HEK293 (cell line): ENCODE measurements at regions not wholly inside any gene's neighbourhood (a gene's known extent, or its start where the extent isn't known, plus 50 kb on each side); places are given as distances from the start of the nearest gene placed in this dataset.

Experiments
- CTCF ChIA-PET: fragments of 350-600 bp; formaldehyde crosslinking; extraction: SDS; loops from one replicate; lab custom pipeline; 2021; ENCODE audit warnings: antibody characterized with exemption; lab: Yijun Ruan, JAX
- POLR2A ChIA-PET: fragments of 300-600 bp; formaldehyde crosslinking; extraction: SDS; loops from one replicate; lab custom pipeline; 2020; ENCODE audit warnings: antibody characterized with exemption, inconsistent platforms; lab: Yijun Ruan, JAX
- H3K27ac ChIP-seq: fragments of 200-500 bp; sonication (Bioruptor generic); 2 replicates; pipeline ENCODE4 v1.5.1; 2014; ENCODE audit warnings: low read depth, low read length, control low read depth, inconsistent platforms; ENCODE audit errors: extremely low read depth
- H3K36me3 ChIP-seq, 2 experiments: fragments of 200-500 bp in 1 of 2; sonication (Bioruptor generic) in 1 of 2; 1 replicate in 1 of 2; 2 replicates in 1 of 2; pipeline ENCODE4 v1.5.1; 2014 to 2017; ENCODE audit warnings: inconsistent platforms in 2 of 2, low read length in 2 of 2; ENCODE audit not compliant: control insufficient read depth in 2 of 2, insufficient read depth in 1 of 2
- H3K4me1 ChIP-seq: fragments of 200-500 bp; sonication (Bioruptor generic); 2 replicates; pipeline ENCODE4 v1.5.1; 2014; ENCODE audit warnings: mild to moderate bottlenecking, low read length, inconsistent platforms; ENCODE audit not compliant: control insufficient read depth, insufficient read depth
- H3K4me3 ChIP-seq: 2 replicates; pipeline ENCODE4 v1.5.1; 2011; ENCODE audit warnings: low read depth, mild to moderate bottlenecking, control low read depth, low read length, moderate library complexity
- H3K9me3 ChIP-seq: fragments of 200-500 bp; sonication (Bioruptor generic); 2 replicates; pipeline ENCODE4 v1.5.1; 2014; ENCODE audit warnings: low read depth, low read length, inconsistent platforms; ENCODE audit not compliant: control insufficient read depth, insufficient read depth
- GLI2 ChIP-seq: fragments of 450-650 bp; formaldehyde crosslinking; IDR thresholded peaks from 2 replicates; pipeline ENCODE4; 2017; ENCODE audit warnings: missing biosample characterization, missing genetic modification characterization, low read depth, borderline replicate concordance
- KLF10 ChIP-seq: fragments of 450-650 bp; IDR thresholded peaks from 2 replicates; pipeline ENCODE4 v1.5.1; 2018; ENCODE audit warnings: missing biosample characterization, mild to moderate bottlenecking, missing genetic modification characterization
- KLF8 ChIP-seq: fragments of 450-650 bp; formaldehyde crosslinking; IDR thresholded peaks from 2 replicates; pipeline ENCODE4 v1.5.1; 2016; ENCODE audit warnings: missing biosample characterization, missing genetic modification characterization
- MYNN ChIP-seq: fragments of 450-650 bp; formaldehyde crosslinking; IDR thresholded peaks from 2 replicates; pipeline ENCODE4 v1.5.1; 2016; ENCODE audit warnings: missing biosample characterization, missing genetic modification characterization, borderline replicate concordance
- RBAK ChIP-seq: fragments of 450-650 bp; formaldehyde crosslinking; IDR thresholded peaks from 2 replicates; pipeline ENCODE4 v1.5.1; 2016; ENCODE audit warnings: missing biosample characterization, missing genetic modification characterization
- REPIN1 ChIP-seq: fragments of 450-650 bp; formaldehyde crosslinking; IDR thresholded peaks from 2 replicates; pipeline ENCODE4 v1.5.1; 2017; ENCODE audit warnings: missing biosample characterization, missing genetic modification characterization, low read depth
- REST ChIP-seq: fragments of 450-650 bp; formaldehyde crosslinking; IDR thresholded peaks from 2 replicates; pipeline ENCODE4 v1.5.1; 2016; ENCODE audit warnings: missing biosample characterization, missing genetic modification characterization
- SCRT2 ChIP-seq: fragments of 450-650 bp; formaldehyde crosslinking; IDR thresholded peaks from 2 replicates; pipeline ENCODE4 v1.5.1; 2016; ENCODE audit warnings: missing biosample characterization, missing genetic modification characterization
- SP7 ChIP-seq: fragments of 450-650 bp; formaldehyde crosslinking; IDR thresholded peaks from 2 replicates; pipeline ENCODE4 v1.5.1; 2016; ENCODE audit warnings: missing biosample characterization, missing genetic modification characterization
- TCF7L2 ChIP-seq: IDR thresholded peaks from 2 replicates; pipeline ENCODE4 v1.6.1; 2011; ENCODE audit warnings: low read depth, mild to moderate bottlenecking, inconsistent platforms, low read length, moderate library complexity, borderline replicate concordance
- ZFP37 ChIP-seq: fragments of 450-650 bp; formaldehyde crosslinking; IDR thresholded peaks from 2 replicates; pipeline ENCODE4 v1.5.1; 2016; ENCODE audit warnings: missing biosample characterization, missing genetic modification characterization
- ZNF114 ChIP-seq: fragments of 450-650 bp; formaldehyde crosslinking; IDR thresholded peaks from 2 replicates; pipeline ENCODE4 v1.5.0; 2017; ENCODE audit warnings: missing biosample characterization, missing genetic modification characterization
- ZNF19 ChIP-seq: fragments of 450-650 bp; formaldehyde crosslinking; IDR thresholded peaks from 2 replicates; pipeline ENCODE4; 2016; ENCODE audit warnings: missing biosample characterization, missing genetic modification characterization, low read depth
- ZNF23 ChIP-seq: fragments of 450-650 bp; formaldehyde crosslinking; IDR thresholded peaks from 2 replicates; pipeline ENCODE4 v1.5.1; 2016; ENCODE audit warnings: missing biosample characterization, missing genetic modification characterization, borderline replicate concordance
- ZNF24 ChIP-seq: fragments of 450-650 bp; formaldehyde crosslinking; IDR thresholded peaks from 2 replicates; pipeline ENCODE4 v1.5.1; 2016; ENCODE audit warnings: missing biosample characterization, missing genetic modification characterization
- ZNF292 ChIP-seq: fragments of 450-650 bp; formaldehyde crosslinking; IDR thresholded peaks from 2 replicates; pipeline ENCODE4 v1.5.1; 2016; ENCODE audit warnings: low read depth, missing biosample characterization, missing genetic modification characterization, borderline replicate concordance
- ZNF335 ChIP-seq: fragments of 450-650 bp; formaldehyde crosslinking; conservative IDR thresholded peaks from 2 replicates; pipeline ENCODE4 v1.5.1; 2016; ENCODE audit warnings: missing biosample characterization, missing genetic modification characterization
- ZNF488 ChIP-seq: fragments of 450-650 bp; formaldehyde crosslinking; IDR thresholded peaks from 2 replicates; pipeline ENCODE4 v1.5.1; 2016; ENCODE audit warnings: missing biosample characterization, missing genetic modification characterization
- ZNF513 ChIP-seq: fragments of 450-650 bp; IDR thresholded peaks from 2 replicates; pipeline ENCODE4 v1.5.1; 2018; ENCODE audit warnings: missing biosample characterization, missing genetic modification characterization
- ZNF530 ChIP-seq: fragments of 450-650 bp; formaldehyde crosslinking; IDR thresholded peaks from 2 replicates; pipeline ENCODE4 v1.5.1; 2016; ENCODE audit warnings: low read depth, missing biosample characterization, missing genetic modification characterization
- ZNF692 ChIP-seq: fragments of 450-650 bp; formaldehyde crosslinking; IDR thresholded peaks from 2 replicates; pipeline ENCODE4 v1.5.1; 2016; ENCODE audit warnings: missing biosample characterization, missing genetic modification characterization
- ZNF776 ChIP-seq: fragments of 450-650 bp; formaldehyde crosslinking; IDR thresholded peaks from 2 replicates; pipeline ENCODE4 v1.5.0; 2017; ENCODE audit warnings: missing biosample characterization, missing genetic modification characterization, borderline replicate concordance
- ZSCAN30 ChIP-seq: fragments of 450-650 bp; IDR thresholded peaks from 2 replicates; pipeline ENCODE4 v1.5.1; 2018; ENCODE audit warnings: missing biosample characterization, mild to moderate bottlenecking, missing genetic modification characterization, moderate library complexity
- ZXDB ChIP-seq: fragments of 450-650 bp; formaldehyde crosslinking; IDR thresholded peaks from 2 replicates; pipeline ENCODE4 v1.5.1; 2016; ENCODE audit warnings: missing biosample characterization, missing genetic modification characterization

- H3K27ac ChIP-seq: no peak overlapping the region
- H3K4me3 ChIP-seq: no peak overlapping the region
- ChIA-PET POLR2A (no interaction called here), CTCF (interaction anchor here (0.8 kb wide), 1 partner anchor 15 kb away, joined by 3 read pairs; no protein-coding TSS in a partner anchor)
- TF ChIP-seq ZNF24 (tag by site-specific recombination) (no peak), MYNN (tag by site-specific recombination) (no peak), KLF10 (no peak), ZSCAN30 (tag by site-specific recombination) (no peak), ZNF513 (tag by site-specific recombination) (no peak), GLI2 (tag by site-specific recombination) (no peak), ZFP37 (tag by site-specific recombination) (no peak), ZNF19 (tag by site-specific recombination) (no peak), REPIN1 (no peak), RBAK (no peak)
- no peaks in the 10 kb centered on the region for H3K36me3 ChIP-seq
- H3K9me3 ChIP-seq: no peaks in the 10 kb centered on the region
- no peaks in the 10 kb centered on the region for H3K4me1 ChIP-seq
Observed at GRCh38 chr6:103107985-103108384, 1714.5 kb downstream of the GRIK2 start.

- Histone ChIP-seq H3K4me3 (no peak overlapping the region), H3K27ac (no peak overlapping the region)
- CTCF ChIA-PET: interaction anchor here (1.7 kb wide), 1 partner anchor 17 kb away, joined by 3 read pairs; no protein-coding TSS in a partner anchor
- POLR2A ChIA-PET: no interaction called here
- no peak for TF ChIP-seq ZNF114 (tag by site-specific recombination)
- TF ChIP-seq ZNF530: no peak
- TF ChIP-seq ZNF692 (tag by site-specific recombination): no peak
- TF ChIP-seq ZXDB: no peak
- TF ChIP-seq SCRT2 (tag by site-specific recombination): no peak
- TF ChIP-seq ZNF488: no peak
- TF ChIP-seq SP7 (tag by site-specific recombination): no peak
- TF ChIP-seq KLF8 (tag by site-specific recombination): no peak
- no peak for TF ChIP-seq ZNF23 (tag by site-specific recombination)
- TF ChIP-seq ZNF335: no peak
- TF ChIP-seq ZNF292: no peak
- no peak for TF ChIP-seq REST (tag by site-specific recombination)
- no peak for TF ChIP-seq TCF7L2
- TF ChIP-seq ZNF776: no peak
- TF ChIP-seq, all 188 proteins: peak for 0
- Histone ChIP-seq H3K36me3 (no peaks in the 10 kb centered on the region), H3K4me1 (no peaks in the 10 kb centered on the region), H3K9me3 (no peaks in the 10 kb centered on the region)
Observed at GRCh38 chr6:103105686-103106085, 1712.2 kb downstream of the GRIK2 start.
